Heart right ventricle (tissue), 16 donors: ENCODE measurements at regions not wholly inside any gene's neighbourhood (a gene's known extent, or its start where the extent isn't known, plus 50 kb on each side); places are given as distances from the start of the nearest gene placed in this dataset.

Experiments used
- ATAC-seq, 8 donors: fragments of 200-7000 bp; cut with Tn5 transposase; one replicate each; pipeline ENCODE4 v1.9.1; 2020; ENCODE audit warnings: mild to moderate bottlenecking in 8 of 8, moderate library complexity in 8 of 8, moderate number of reproducible peaks in 1 of 8
- DNase-seq, 2 donors: peaks; one replicate each; pipeline ENCODE4 v3.0.0-alpha.2; 2020
- H3K27ac ChIP-seq, 10 donors: fragments of 200-600 bp; sonication (generic) in 2 of 10; one replicate each; pipeline versions ENCODE4 v1.5.0 to v1.8.0; 2020 to 2022; ENCODE audit warnings: mild to moderate bottlenecking in 3 of 10
- H3K27me3 ChIP-seq, 7 donors: fragments of 200-600 bp; one replicate each; pipeline ENCODE4 v1.8.0; 2021 to 2022; ENCODE audit warnings: mild to moderate bottlenecking in 2 of 7
- H3K36me3 ChIP-seq, 9 donors: fragments of 200-600 bp; sonication (generic) in 1 of 9; one replicate each; pipeline versions ENCODE4 v1.5.0 to v1.8.0; 2020 to 2022; ENCODE audit warnings: mild to moderate bottlenecking in 2 of 9
- H3K4me1 ChIP-seq, 9 donors: fragments of 200-600 bp; sonication (generic) in 1 of 9; one replicate each; pipeline versions ENCODE4 v1.5.0 to v1.8.0; 2020 to 2022; ENCODE audit warnings: mild to moderate bottlenecking in 4 of 9
- H3K4me3 ChIP-seq, 10 donors: fragments of 200-600 bp; sonication (generic) in 2 of 10; one replicate each; pipeline versions ENCODE4 v1.5.0 to v1.8.0; 2020 to 2022; ENCODE audit warnings: mild to moderate bottlenecking in 7 of 10, moderate library complexity in 2 of 10
- H3K9me3 ChIP-seq, 11 donors: fragments of 200-600 bp in 10 of 11; sonication (generic) in 2 of 11; one replicate each; pipeline versions ENCODE4 v1.5.0 to v1.8.0; 2013 to 2022; ENCODE audit warnings: mild to moderate bottlenecking in 2 of 11, control low read depth in 1 of 11, moderate library complexity in 1 of 11
- CTCF ChIP-seq, 9 donors: fragments of 200-600 bp; sonication (generic) in 2 of 9; IDR thresholded peaks; one replicate each; pipeline versions ENCODE4 v1.5.0 to v1.8.0; 2021 to 2022; ENCODE audit warnings: antibody characterized with exemption in 9 of 9, mild to moderate bottlenecking in 5 of 9, moderate library complexity in 1 of 9
- WGBS, 2 donors: extraction: QIAGEN DNeasy Blood & Tissue Kit; methylation state at CpG; one replicate each; pipeline ENCODE4 v1.1.7; 2013; ENCODE audit warnings: inconsistent platforms in 1 of 2; 5-methylcytosine and 5-hydroxymethylcytosine counted together
- intact Hi-C, 10 donors: fragments of 100-400 bp; cut with DNase I; formaldehyde crosslinking; loops; one replicate each; pipeline versions ENCODE4 v1.11.1 to v1.14.2; 2022
- donor health status: Arrhythmogenic right ventricular cardiomyopathy.
- donor health status: ischemic (EF 13 %, LVEDD 7.1; RV severe dilation, severe dysfunction).
- donor health status: healthy with polysubstance abuse.
- donor health status: DM: no; HTN: yes; CAD: no.
- donor health status: DM: no; HTN: no; CAD: no.
- donor health status: ischemic (EF 25% LVEDD 6.9; RV normal size, moderate dysfunction).
- donor health status: ischemic (EF 25% LVEDD 5.7; RV mildly dilated, moderate dysfunction).
- donor health status: healthy.
- donor health status: DM: yes; HTN: yes; CAD: no.
- donor health status: Ischemic cardiomyopathy.
- donor health status: ischemic (EF 35%, LVEDD 5.7; RV mildly dilated, moderate dysfunction).
- donor health status: nonischemic (EF 11% LVEDD 7.7; RV severe dilation, severe dysfunction).
- donor health status: DM: yes; HTN: yes; CAD: no.
- donor health status: PGD.
- donor health status: ischemic (EF 29% LVEDD 5.4; RV normal size, mild dysfunction).
- donor health status: nonischemic (EF 23%, LVEDD 6.1; RV moderate dilation, normal function).

- Histone ChIP-seq H3K4me3 (no peak overlapping the region), H3K4me1 (no peaks in the 10 kb centered on the region), H3K9me3 (peaks cover 0 to 4% (median 0%) of the 10 kb centered on the region in 11 donors), H3K36me3 (no peaks in the 10 kb centered on the region), H3K27ac (no peak overlapping the region), H3K27me3 (no peaks in the 10 kb centered on the region)
- ATAC-seq (no peak), DNase-seq (no peak)
- intact Hi-C loops = no loop called here
- TF ChIP-seq CTCF (IDR thresholded peaks at IDR 0.05) = no peak
- 49 to 61% methylated on average over 2 of the region's 2 CpGs for WGBS, 2 donors
Observed at GRCh38 chr5:13640270-13640669, 304.2 kb downstream of the DNAH5 start.

- no peak overlapping the region for H3K4me3 ChIP-seq
- 17 to 24% methylated on average over 1 of the region's 1 CpG for WGBS, 2 donors
- ATAC-seq = no peak
Observed at GRCh38 chr5:13632676-13633075, 311.8 kb downstream of the DNAH5 start.

GRCh38 chr5:13629218-13629617, 315.3 kb downstream of the DNAH5 start:
- peaks cover 0 to 5% (median 0%) of the 10 kb centered on the region in 11 donors for H3K9me3 ChIP-seq
- H3K27me3 ChIP-seq = peaks cover 0 to 3% (median 0%) of the 10 kb centered on the region in 7 donors
- H3K4me1 ChIP-seq = no peaks in the 10 kb centered on the region
- no peaks in the 10 kb centered on the region for H3K36me3 ChIP-seq
- no peak for TF ChIP-seq CTCF (IDR thresholded peaks at IDR 0.05)
- intact Hi-C loops = no loop called here
- no peak overlapping the region for H3K4me3 ChIP-seq
- no peak overlapping the region for H3K27ac ChIP-seq
- whole genome bisulfite sequencing, 2 donors = 66 to 79% methylated on average over 2 of the region's 2 CpGs
- DNase-seq (no peak), ATAC-seq (no peak)

More at GRCh38 chr5:13632676-13633075, 311.8 kb downstream of the DNAH5 start:
- no peaks in the 10 kb centered on the region for H3K4me1 ChIP-seq
- H3K36me3 ChIP-seq = no peaks in the 10 kb centered on the region
- intact Hi-C loops = no loop called here
- no peak for DNase-seq
- H3K27me3 ChIP-seq = no peaks in the 10 kb centered on the region
- no peak overlapping the region for H3K27ac ChIP-seq
- no peak for TF ChIP-seq CTCF (IDR thresholded peaks at IDR 0.05)
- H3K9me3 ChIP-seq = peaks cover 0 to 3% (median 0%) of the 10 kb centered on the region in 11 donors

- Histone ChIP-seq H3K9me3 (peaks cover 0 to 5% (median 0%) of the 10 kb centered on the region in 11 donors), H3K4me3 (no peak overlapping the region), H3K27me3 (peaks cover 0 to 3% (median 0%) of the 10 kb centered on the region in 7 donors), H3K4me1 (no peaks in the 10 kb centered on the region), H3K36me3 (no peaks in the 10 kb centered on the region), H3K27ac (no peak overlapping the region)
- DNase-seq = no peak
- intact Hi-C loops = no loop called here
- 46 to 82% methylated on average over 3 of the region's 3 CpGs for WGBS, 2 donors
- TF ChIP-seq CTCF (IDR thresholded peaks at IDR 0.05) = no peak
- ATAC-seq = no peak
Observed at GRCh38 chr5:13627673-13628454, 316.6 kb downstream of the DNAH5 start.
